HG03103 (cell line): ENCODE measurements at regions not wholly inside any gene's neighbourhood (a gene's known extent, or its start where the extent isn't known, plus 50 kb on each side); places are given as distances from the start of the nearest gene placed in this dataset.

Experiments used
- ATAC-seq: cut with Tn5 transposase; IDR thresholded peaks from one replicate; pipeline ENCODE4 v1.9.1; 2021; ENCODE audit warnings: low read depth; ENCODE audit not compliant: unreplicated experiment

DNA sequence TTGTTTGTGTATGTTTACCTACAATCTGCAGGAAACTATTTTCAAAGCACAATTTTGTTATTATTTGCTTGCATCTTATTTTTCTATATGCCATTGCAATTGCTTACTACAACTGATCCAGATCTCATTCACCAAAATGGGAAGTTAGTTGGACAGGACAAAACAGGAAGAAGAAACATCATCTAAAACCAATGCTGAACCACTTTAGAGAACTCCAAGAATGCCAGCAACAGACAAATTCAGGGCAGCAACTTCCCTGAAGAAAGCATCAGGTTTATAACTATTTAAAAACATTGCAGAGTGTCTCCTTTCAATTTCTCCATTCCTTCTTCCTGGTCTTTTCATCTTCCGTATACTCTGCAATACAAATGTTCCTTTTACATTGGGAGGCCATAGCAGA lies 82.4 kb upstream of the SMYD2 start:
- no peak for ATAC-seq

- ATAC-seq: no peak
These were observed 81.4 kb upstream of the SMYD2 start for GRCh38 chr1:214199585-214199984.

GRCh38 chr1:214202992-214203391 lies 78.0 kb upstream of the SMYD2 start:
- ATAC-seq: no peak

DNA sequence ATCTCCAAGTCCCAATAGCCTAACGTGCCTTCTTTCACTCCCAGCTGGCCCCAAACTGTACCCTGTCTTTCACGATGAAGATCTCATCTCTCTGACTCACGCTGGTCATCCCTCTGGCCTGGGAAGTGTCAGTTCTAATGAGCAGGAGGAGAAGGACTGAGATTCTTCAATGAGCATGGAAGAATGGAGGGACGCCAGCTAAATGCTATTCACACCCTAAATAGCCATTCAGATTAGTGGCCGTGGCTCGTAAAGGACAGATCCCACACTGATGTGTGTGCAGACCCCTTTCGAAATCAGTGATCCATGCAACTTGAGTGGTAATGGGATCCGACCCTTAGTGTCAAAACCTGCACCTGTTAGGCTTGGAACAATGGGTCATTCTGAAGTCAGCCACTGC lies 75.9 kb upstream of the SMYD2 start:
- no peak for ATAC-seq

DNA sequence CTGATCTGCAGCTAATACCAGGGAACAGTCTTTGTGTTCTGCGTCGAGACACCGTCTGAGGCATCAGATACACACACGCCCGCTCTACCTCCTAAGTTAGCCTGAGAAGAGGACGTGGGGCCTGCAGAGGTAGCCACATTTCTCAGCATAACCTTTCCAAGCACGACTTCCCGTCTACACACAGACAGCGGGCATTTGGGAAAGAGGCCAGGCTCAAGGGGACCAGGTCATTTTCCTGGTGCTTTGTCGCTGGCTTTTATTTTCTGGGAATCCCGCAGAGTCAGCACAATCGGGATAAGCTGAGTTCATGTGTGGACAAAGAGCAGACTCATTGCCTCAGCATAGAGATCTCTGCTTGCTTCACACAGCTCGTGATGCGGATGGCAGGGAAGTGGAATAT lies 72.5 kb upstream of the SMYD2 start:
- no peak for ATAC-seq

GRCh38 chr1:214209260-214209808 lies 71.6 kb upstream of the SMYD2 start:
- no peak for ATAC-seq

DNA sequence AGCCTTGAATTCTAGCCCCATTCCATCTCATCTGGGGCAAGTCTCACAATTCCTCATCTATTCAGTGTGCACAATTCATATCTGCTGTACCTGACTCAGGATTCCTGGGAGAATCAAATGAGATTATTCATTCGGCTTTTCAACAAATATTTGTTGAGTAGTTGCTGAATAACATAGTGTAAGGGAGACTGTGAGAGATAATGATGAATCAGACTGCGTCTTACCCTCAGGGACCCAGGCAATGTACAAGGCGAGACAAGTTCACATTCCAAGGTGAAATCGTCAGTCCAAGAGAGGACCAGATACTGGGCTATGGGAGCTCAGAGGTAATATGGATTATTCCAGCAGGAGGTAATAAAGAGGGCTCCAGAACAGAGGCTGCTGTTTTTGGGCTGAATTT lies 67.8 kb upstream of the SMYD2 start:
- ATAC-seq: no peak

- ATAC-seq: no peak
These were observed 66.1 kb upstream of the SMYD2 start for GRCh38 chr1:214214851-214215250.

DNA sequence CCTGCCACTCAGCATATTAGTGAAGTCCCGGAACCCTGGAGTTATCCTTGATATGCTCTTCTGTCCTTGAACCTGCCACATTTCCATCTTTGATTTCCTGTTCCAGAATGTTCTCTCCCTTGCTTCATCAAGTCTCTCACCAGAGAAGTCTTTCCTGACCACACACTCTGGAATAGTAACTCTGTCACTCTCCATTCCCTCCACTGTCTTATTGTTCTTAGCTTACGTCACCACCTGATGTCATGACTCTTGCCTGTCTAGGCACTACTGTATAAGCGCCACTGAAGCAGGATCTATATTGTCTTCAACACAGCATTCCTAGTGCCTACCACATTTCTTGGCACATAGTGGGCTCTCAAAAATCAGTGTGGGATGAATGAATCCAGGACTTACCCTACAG lies 65.4 kb upstream of the SMYD2 start:
- no peak for ATAC-seq

DNA sequence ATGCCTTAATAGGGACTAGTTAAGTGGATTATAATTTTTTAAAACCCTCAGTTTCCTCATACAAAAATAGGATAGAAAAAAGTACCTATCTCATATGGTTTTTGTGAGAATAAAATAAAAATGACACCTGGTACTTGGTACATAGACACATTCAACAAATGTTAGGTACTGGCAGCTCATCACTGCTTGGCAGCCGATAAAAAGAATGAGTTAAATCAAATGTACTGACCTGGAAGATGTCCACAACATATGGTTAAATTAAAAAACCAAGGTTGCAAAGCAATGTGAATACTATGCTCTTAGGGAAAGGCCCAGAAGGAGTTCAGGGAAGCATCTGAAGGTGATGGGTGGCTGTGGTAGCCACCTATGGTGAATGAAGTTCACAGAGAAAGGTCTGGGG lies 64.9 kb upstream of the SMYD2 start:
- ATAC-seq: no peak

DNA sequence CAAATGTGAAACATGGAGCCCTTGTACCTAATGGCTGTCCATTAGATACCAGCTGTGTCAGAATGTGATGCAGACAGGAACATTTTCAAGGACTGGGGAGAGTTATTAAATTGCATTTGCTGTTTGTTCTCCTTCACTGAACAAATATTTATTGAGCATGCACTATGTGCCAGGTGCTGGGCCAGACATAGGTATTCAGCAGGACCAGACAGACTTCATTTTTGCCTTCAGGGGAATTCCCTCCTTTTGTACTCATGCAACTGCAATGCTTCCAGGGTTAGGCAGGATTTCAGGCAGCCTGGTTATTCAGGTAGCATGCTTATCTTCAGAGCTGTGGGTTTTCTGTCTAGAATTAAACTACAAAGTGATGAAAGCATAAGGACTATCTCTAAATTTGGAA lies 64.2 kb upstream of the SMYD2 start:
- no peak for ATAC-seq

- ATAC-seq: no peak
These were observed 61.1 kb upstream of the SMYD2 start for GRCh38 chr1:214219902-214220301.

- ATAC-seq: no peak
These were observed 60.1 kb upstream of the SMYD2 start for GRCh38 chr1:214220891-214221290.

- ATAC-seq: no peak
These were observed 56.2 kb upstream of the SMYD2 start for GRCh38 chr1:214224611-214225354.

- ATAC-seq: no peak
These were observed 52.0 kb upstream of the SMYD2 start for GRCh38 chr1:214228976-214229375.

- ATAC-seq: no peak
These were observed 51.2 kb upstream of the SMYD2 start for GRCh38 chr1:214229736-214230135.
